Left renal cortex interstitium (tissue), 4 donors: ENCODE measurements at regions not wholly inside any gene's neighbourhood (a gene's known extent, or its start where the extent isn't known, plus 50 kb on each side); places are given as distances from the start of the nearest gene placed in this dataset.

Source experiments
- DNase-seq, 4 donors: peaks; one replicate each; pipeline ENCODE4 v3.0.0-alpha.2; 2013; ENCODE audit warnings: low read depth in 4 of 4, low spot score in 2 of 4, missing footprints in 1 of 4

GRCh38 chr22:19574247-19574646 lies 50.0 kb upstream of the CLDN5 start:
- no peak for DNase-seq

GRCh38 chr22:19576460-19577421 lies 52.5 kb upstream of the CLDN5 start:
- no peak for DNase-seq

GRCh38 chr22:19577422-19577966 lies 53.3 kb upstream of the CLDN5 start:
- no peak for DNase-seq

- no peak for DNase-seq
Observed at GRCh38 chr22:19578180-19579004, 54.2 kb upstream of the CLDN5 start.

- DNase-seq = no peak
Observed at GRCh38 chr22:19579115-19579811, 55.1 kb upstream of the CLDN5 start.

- DNase-seq = no peak
Observed at GRCh38 chr22:19579880-19580279, 55.7 kb upstream of the CLDN5 start.

GRCh38 chr22:19580291-19580890 lies 56.2 kb upstream of the CLDN5 start:
- DNase-seq = no peak

GRCh38 chr22:19582033-19582693 lies 58.0 kb upstream of the CLDN5 start:
- no peak for DNase-seq

GRCh38 chr22:19586922-19587684 lies 62.9 kb upstream of the CLDN5 start:
- DNase-seq = no peak

GRCh38 chr22:19590696-19591095 lies 66.5 kb upstream of the CLDN5 start:
- no peak for DNase-seq

GRCh38 chr22:19591568-19591967 lies 67.4 kb upstream of the CLDN5 start:
- DNase-seq = no peak

GRCh38 chr22:19592464-19592863 lies 68.3 kb upstream of the CLDN5 start:
- DNase-seq = no peak

- no peak for DNase-seq
Observed at GRCh38 chr22:19593991-19594569, 69.9 kb upstream of the CLDN5 start.

- no peak for DNase-seq
Observed at GRCh38 chr22:19595532-19595931, 71.3 kb upstream of the CLDN5 start.

GRCh38 chr22:19596680-19597398 lies 72.6 kb upstream of the CLDN5 start:
- DNase-seq = no peak

- DNase-seq = no peak
Observed at GRCh38 chr22:19597399-19597735, 73.2 kb upstream of the CLDN5 start.

- DNase-seq = no peak
Observed at GRCh38 chr22:19598054-19598855, 74.0 kb upstream of the CLDN5 start.
